ENCODE measurements at regions not wholly inside any gene's neighbourhood (a gene's known extent, or its start where the extent isn't known, plus 50 kb on each side); places are given as distances from the start of the nearest gene placed in this dataset.

DNA sequence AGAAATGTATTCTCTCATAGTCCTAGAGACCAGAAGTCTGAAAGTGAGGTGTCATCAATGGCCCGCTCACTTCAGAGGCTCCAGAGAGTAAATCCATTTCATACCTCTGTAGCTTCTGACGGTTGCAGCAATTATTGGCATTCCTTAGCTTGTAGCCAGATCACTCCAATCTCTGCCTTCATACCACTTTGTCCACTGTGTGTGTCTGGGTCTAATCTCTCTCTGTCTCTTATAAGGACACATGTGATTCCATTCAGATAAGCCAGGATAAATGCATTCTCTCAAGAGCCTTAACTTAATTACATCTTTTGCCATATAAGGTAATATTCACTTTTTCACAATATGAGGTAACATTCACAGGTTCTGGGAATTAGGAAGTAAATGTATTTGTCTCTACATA, 365.7 kb downstream of the GXYLT1 start:
- H3K36me3 ChIP-seq, result no peaks in the 10 kb centered on the region
- no peak overlapping the region for H3K9ac ChIP-seq (ENCODE audit: low read depth in 2 of 2, low read length in 2 of 2)
- no peak overlapping the region for H3K27ac ChIP-seq
- no peak overlapping the region for H3K4me3 ChIP-seq
- H3K4me1 ChIP-seq, result no peaks in the 10 kb centered on the region
- no peaks in the 10 kb centered on the region for H3K27me3 ChIP-seq
- no peaks in the 10 kb centered on the region for H3K9me3 ChIP-seq
- TF ChIP-seq, protein P1, sequence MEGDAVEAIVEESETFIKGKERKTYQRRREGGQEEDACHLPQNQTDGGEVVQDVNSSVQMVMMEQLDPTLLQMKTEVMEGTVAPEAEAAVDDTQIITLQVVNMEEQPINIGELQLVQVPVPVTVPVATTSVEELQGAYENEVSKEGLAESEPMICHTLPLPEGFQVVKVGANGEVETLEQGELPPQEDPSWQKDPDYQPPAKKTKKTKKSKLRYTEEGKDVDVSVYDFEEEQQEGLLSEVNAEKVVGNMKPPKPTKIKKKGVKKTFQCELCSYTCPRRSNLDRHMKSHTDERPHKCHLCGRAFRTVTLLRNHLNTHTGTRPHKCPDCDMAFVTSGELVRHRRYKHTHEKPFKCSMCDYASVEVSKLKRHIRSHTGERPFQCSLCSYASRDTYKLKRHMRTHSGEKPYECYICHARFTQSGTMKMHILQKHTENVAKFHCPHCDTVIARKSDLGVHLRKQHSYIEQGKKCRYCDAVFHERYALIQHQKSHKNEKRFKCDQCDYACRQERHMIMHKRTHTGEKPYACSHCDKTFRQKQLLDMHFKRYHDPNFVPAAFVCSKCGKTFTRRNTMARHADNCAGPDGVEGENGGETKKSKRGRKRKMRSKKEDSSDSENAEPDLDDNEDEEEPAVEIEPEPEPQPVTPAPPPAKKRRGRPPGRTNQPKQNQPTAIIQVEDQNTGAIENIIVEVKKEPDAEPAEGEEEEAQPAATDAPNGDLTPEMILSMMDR (IDR thresholded peaks at IDR 0.05), result no peak
- no peak for DNase-seq
- intact Hi-C loops (cut with DNase I), result no loop called here

DNA sequence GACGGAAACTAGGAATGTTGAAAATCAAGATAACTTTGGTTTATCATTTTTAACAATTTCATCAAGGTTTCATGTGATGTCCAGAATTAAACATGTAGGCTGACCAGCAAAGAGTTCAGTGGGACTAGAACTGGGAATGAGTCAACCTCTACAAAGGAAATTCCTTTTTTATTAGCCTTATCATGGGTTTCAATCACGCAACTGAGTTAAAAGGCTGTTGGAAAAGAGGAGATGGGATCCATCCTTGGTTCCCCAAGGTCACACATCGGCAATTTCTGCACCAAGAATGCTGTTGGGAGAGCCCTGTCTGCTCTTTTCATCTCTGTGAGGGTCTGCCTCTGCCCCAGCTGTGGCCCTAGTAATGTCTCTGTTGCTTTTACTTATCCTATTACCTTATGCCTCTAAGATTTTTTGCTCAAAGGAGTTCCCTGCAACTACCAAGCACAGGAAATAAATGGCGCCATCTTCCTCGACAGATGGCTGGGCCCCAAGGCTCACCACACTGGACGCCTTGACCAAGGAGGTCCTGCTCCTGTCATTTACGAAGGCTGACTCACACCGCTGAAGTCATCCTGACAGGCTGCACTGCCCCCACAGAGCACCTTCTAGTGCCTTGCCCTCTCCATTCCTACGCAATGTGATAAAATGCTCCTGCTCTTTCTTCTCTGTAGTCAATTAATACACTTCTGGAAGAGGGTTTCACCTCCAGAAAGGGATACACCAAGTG, 367.4 kb downstream of the GXYLT1 start:
- intact Hi-C loops (cut with DNase I), result no loop called here

DNA sequence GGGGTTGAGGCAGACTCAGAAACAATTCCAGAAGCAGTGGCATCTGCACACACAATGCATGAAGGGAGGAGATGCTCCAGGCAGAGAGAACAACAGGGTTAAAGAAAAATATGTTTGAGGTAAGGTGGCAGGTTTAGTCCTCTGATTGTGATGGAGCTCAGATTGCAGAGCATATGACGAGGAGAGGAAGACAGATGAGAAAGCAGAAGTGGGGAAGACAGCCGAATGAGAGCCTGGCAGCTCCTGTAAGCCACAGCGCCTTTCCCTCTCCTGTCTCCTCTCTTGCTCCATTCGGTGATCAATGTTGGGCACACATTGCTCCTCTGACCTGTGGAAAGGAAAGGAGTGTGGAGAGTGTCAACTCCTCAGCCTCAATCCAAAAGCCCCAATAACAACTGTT, 372.2 kb downstream of the GXYLT1 start:
- Histone ChIP-seq H3K9me3 (no peaks in the 10 kb centered on the region), H3K4me1 (no peaks in the 10 kb centered on the region), H3K9ac (ENCODE audit: low read depth in 2 of 2, low read length in 2 of 2) (no peak overlapping the region), H3K27ac (no peak overlapping the region), H3K27me3 (no peaks in the 10 kb centered on the region), H3K4me3 (no peak overlapping the region), H3K36me3 (no peaks in the 10 kb centered on the region)
- intact Hi-C loops (cut with DNase I), result no loop called here
- TF ChIP-seq, protein P1 (IDR thresholded peaks at IDR 0.05), result no peak
- no peak for DNase-seq

More for the DNA sequence above, 367.4 kb downstream of the GXYLT1 start:
- no peak for DNase-seq
- no peak overlapping the region for H3K27ac ChIP-seq
- TF ChIP-seq, protein P1 (IDR thresholded peaks at IDR 0.05), result no peak
- no peaks in the 10 kb centered on the region for H3K36me3 ChIP-seq
- H3K9ac ChIP-seq (ENCODE audit: low read depth in 2 of 2, low read length in 2 of 2), result no peak overlapping the region
- no peaks in the 10 kb centered on the region for H3K27me3 ChIP-seq
- no peaks in the 10 kb centered on the region for H3K4me1 ChIP-seq
- no peak overlapping the region for H3K4me3 ChIP-seq
- H3K9me3 ChIP-seq, result no peaks in the 10 kb centered on the region

DNA sequence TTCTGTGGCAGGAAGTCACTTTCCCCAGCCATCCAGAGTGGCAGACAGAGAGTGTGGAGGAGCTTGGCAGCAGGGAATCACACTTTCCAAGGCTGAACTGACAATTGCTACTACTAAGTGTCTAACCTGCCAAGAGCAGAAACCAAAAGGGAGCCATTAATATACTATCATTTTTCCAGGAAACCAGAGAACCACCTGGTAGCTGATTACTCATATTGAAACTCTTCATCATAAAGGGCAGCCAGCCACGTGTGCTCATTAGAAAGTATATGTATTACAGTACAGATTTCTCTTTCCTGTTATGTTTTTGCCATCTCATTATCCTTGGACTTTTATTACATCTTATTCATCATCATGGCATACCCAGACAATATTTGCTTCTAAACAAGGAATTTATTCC, 374.9 kb downstream of the GXYLT1 start:
- Histone ChIP-seq H3K9me3 (no peaks in the 10 kb centered on the region), H3K4me3 (no peak overlapping the region), H3K27me3 (no peaks in the 10 kb centered on the region), H3K9ac (ENCODE audit: low read depth in 2 of 2, low read length in 2 of 2) (no peak overlapping the region), H3K4me1 (no peaks in the 10 kb centered on the region), H3K27ac (no peak overlapping the region), H3K36me3 (no peaks in the 10 kb centered on the region)
- intact Hi-C loops (cut with DNase I), result no loop called here
- TF ChIP-seq, protein P1 (IDR thresholded peaks at IDR 0.05), result no peak
- no peak for DNase-seq

DNA sequence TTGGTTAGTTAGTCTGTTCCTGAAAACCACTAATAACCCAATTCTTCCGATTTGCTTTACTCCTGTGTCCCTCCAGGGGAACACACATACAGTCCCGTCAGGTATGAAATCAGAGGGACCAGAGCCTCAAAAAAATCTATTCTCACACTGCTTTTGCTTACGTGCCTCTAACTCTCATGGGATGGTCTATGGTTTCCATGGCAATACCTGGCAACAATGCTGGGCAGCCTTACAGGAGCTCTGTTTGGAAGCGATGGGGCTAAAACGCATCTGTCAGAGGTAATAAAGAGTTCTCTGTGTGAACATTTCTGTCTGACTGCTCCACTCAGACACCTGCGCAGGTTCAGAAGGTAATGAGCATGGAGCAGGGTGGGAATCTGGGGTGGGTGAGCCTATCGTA, 376.2 kb downstream of the GXYLT1 start:
- Histone ChIP-seq H3K27me3 (no peaks in the 10 kb centered on the region), H3K4me1 (no peaks in the 10 kb centered on the region), H3K36me3 (no peaks in the 10 kb centered on the region), H3K4me3 (no peak overlapping the region), H3K27ac (no peak overlapping the region), H3K9me3 (no peaks in the 10 kb centered on the region), H3K9ac (ENCODE audit: low read depth in 2 of 2, low read length in 2 of 2) (no peak overlapping the region)
- intact Hi-C loops (cut with DNase I), result no loop called here
- no peak for DNase-seq
- TF ChIP-seq, protein P1 (IDR thresholded peaks at IDR 0.05), result no peak

All from colonic mucosa (tissue), 4 donors.